Liver (tissue), 3 donors: ENCODE measurements at regions not wholly inside any gene's neighbourhood (a gene's known extent, or its start where the extent isn't known, plus 50 kb on each side); places are given as distances from the start of the nearest gene placed in this dataset.

ENCODE experiments used
- RAD21 ChIP-seq, 2 donors: IDR thresholded peaks; 2 replicates each; pipeline ENCODE4 v1.6.1; 2016; ENCODE audit warnings: antibody characterized with exemption in 2 of 2, mild to moderate bottlenecking in 2 of 2
- TF ChIP-seq, protein P1 (sequence below): fragments of 150-350 bp; IDR thresholded peaks from 2 replicates; pipeline ENCODE4 v1.5.1; 2017; ENCODE audit warnings: improper control_type of control experiment, low read depth, low read length; ENCODE audit not compliant: missing input control
- donor health status: healthy.
- donor health status: healthy.

DNA sequence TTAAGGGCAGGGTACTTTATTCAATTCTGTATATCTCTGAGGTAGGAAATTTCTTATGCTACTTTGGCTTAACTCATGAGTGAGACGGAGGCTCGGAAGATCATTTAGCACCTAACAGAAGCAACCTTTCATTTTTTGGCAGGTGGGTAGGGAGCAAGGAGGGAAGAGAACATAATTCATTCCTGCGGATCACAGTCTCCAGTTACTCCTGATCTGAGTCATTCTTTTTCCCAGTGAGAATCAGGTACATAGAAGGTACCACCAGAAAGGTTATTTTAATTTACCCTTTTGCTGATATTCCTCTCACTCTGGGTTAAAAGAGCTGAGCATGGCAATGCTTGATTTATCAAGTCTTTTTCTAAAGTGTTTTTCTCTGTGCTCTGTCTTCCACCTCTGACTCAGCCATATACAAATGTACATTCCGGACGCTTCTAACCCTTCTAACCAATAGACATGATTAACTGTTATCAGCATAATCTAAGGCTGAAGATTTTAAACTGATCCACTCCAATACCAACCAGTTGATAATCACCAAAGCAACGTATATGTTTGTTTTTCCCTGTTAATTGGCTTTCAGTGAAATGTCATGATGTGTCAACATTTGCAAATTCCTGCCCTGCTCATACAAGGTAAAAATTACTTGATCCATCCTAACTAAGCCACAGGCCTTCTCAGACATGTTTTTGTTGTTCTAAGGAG, 271.7 kb downstream of the DUSP10 start:
- TF ChIP-seq, protein P1, sequence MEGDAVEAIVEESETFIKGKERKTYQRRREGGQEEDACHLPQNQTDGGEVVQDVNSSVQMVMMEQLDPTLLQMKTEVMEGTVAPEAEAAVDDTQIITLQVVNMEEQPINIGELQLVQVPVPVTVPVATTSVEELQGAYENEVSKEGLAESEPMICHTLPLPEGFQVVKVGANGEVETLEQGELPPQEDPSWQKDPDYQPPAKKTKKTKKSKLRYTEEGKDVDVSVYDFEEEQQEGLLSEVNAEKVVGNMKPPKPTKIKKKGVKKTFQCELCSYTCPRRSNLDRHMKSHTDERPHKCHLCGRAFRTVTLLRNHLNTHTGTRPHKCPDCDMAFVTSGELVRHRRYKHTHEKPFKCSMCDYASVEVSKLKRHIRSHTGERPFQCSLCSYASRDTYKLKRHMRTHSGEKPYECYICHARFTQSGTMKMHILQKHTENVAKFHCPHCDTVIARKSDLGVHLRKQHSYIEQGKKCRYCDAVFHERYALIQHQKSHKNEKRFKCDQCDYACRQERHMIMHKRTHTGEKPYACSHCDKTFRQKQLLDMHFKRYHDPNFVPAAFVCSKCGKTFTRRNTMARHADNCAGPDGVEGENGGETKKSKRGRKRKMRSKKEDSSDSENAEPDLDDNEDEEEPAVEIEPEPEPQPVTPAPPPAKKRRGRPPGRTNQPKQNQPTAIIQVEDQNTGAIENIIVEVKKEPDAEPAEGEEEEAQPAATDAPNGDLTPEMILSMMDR, result no peak
- no peak for TF ChIP-seq RAD21 (IDR thresholded peaks at IDR 0.05)
